ENCODE measurements at regions not wholly inside any gene's neighbourhood (a gene's known extent, or its start where the extent isn't known, plus 50 kb on each side); places are given as distances from the start of the nearest gene placed in this dataset.

- DNase-seq (ENCODE audit: low read depth) = no peak
Measured at GRCh38 chrX:78476701-78477100, 149.3 kb upstream of the CYSLTR1 start.

- no peak for DNase-seq (ENCODE audit: low read depth)
Measured at GRCh38 chrX:78456909-78457308, 129.5 kb upstream of the CYSLTR1 start.

GRCh38 chrX:78455901-78456300, 128.5 kb upstream of the CYSLTR1 start:
- DNase-seq (ENCODE audit: low read depth) = no peak

GRCh38 chrX:78452356-78452755, 124.9 kb upstream of the CYSLTR1 start:
- DNase-seq (ENCODE audit: low read depth) = no peak

- no peak for DNase-seq (ENCODE audit: low read depth)
Measured at GRCh38 chrX:78437621-78438020, 110.2 kb upstream of the CYSLTR1 start.

- DNase-seq (ENCODE audit: low read depth) = no peak
Measured at GRCh38 chrX:78429172-78429571, 101.8 kb upstream of the CYSLTR1 start.

GRCh38 chrX:78388663-78389062, 61.3 kb upstream of the CYSLTR1 start:
- no peak for DNase-seq (ENCODE audit: low read depth)

- DNase-seq (ENCODE audit: low read depth) = no peak
Measured at GRCh38 chrX:78387364-78387763, 60.0 kb upstream of the CYSLTR1 start.

- DNase-seq (ENCODE audit: low read depth) = no peak
Measured at GRCh38 chrX:78384486-78384885, 57.1 kb upstream of the CYSLTR1 start.

- no peak for DNase-seq (ENCODE audit: low read depth)
Measured at GRCh38 chrX:78383594-78383993, 56.2 kb upstream of the CYSLTR1 start.

- DNase-seq (ENCODE audit: low read depth) = no peak
Measured at GRCh38 chrX:78378476-78379115, 51.2 kb upstream of the CYSLTR1 start.
